ENCODE measurements at regions not wholly inside any gene's neighbourhood (a gene's known extent, or its start where the extent isn't known, plus 50 kb on each side); places are given as distances from the start of the nearest gene placed in this dataset.

DNA sequence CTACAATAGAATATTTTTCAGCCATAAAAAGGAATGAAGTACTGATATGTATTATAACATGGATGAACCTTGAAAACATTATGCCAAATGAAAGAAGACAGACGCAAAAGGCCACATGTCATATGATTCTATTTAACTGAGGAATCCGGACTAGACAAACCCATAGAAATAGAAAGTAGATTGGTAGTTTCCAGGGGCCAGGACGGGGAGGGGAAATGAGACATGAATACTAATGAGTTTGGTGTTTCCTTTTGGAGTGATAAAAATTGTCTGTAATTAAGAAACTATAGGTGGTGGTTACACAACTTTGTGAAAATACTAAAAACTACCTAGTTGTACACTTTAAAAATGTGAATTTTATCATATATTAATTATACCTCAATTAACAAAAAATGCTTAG lies 247.6 kb downstream of the BCAT1 start:
- H3K9me3 ChIP-seq (ENCODE audit: low read length), result no peaks in the 10 kb centered on the region
- H4K20me1 ChIP-seq (ENCODE audit: insufficient read depth, low read depth, low read length), result no peaks in the 10 kb centered on the region
- H3K9me2 ChIP-seq (replicated peaks; ENCODE audit: insufficient read depth, low read length), result no peaks in the 10 kb centered on the region
- no peaks in the 10 kb centered on the region for H3K36me3 ChIP-seq (ENCODE audit: insufficient read depth, low read length)
- no peak overlapping the region for H3K9ac ChIP-seq (ENCODE audit: low read length)
- no peaks in the 10 kb centered on the region for H3K27me3 ChIP-seq (ENCODE audit: low read length)
- no peak overlapping the region for H3K4me3 ChIP-seq (ENCODE audit: low read length)
- no peak overlapping the region for H3K4me2 ChIP-seq (ENCODE audit: low read depth, low read length, poor library complexity, severe bottlenecking)
- no peaks in the 10 kb centered on the region for H3K79me2 ChIP-seq (ENCODE audit: low read length)
- H3K27ac ChIP-seq (ENCODE audit: low read length), result no peak overlapping the region
- peaks cover 13% of the 10 kb centered on the region for H3K4me1 ChIP-seq (ENCODE audit: low read length)
- no peak for DNase-seq
- no peak overlapping the region for H2AFZ ChIP-seq (ENCODE audit: low read length)

DNA sequence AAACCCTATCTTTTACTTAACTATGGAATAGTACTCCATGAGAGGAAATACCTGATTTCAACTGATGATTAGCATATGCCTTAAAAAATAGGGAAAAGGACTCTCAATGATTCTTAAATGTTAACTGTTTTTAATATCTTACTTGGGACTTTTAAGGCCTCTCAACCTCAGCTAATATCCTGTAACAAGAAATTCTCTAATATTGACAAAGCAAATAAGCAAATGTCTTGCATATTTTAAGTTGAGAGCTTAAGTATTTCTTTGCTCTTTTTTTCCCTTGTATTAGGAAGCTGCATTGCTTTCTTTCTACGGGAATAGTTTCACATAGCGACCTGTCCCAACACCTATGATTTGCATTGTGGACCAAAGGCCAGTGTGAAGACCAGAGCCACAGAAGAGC lies 249.9 kb downstream of the BCAT1 start:
- H3K36me3 ChIP-seq (ENCODE audit: insufficient read depth, low read length), result no peaks in the 10 kb centered on the region
- no peaks in the 10 kb centered on the region for H3K4me1 ChIP-seq (ENCODE audit: low read length)
- no peaks in the 10 kb centered on the region for H3K27me3 ChIP-seq (ENCODE audit: low read length)
- no peak overlapping the region for H2AFZ ChIP-seq (ENCODE audit: low read length)
- no peak overlapping the region for H3K4me2 ChIP-seq (ENCODE audit: low read depth, low read length, poor library complexity, severe bottlenecking)
- no peaks in the 10 kb centered on the region for H4K20me1 ChIP-seq (ENCODE audit: insufficient read depth, low read depth, low read length)
- H3K79me2 ChIP-seq (ENCODE audit: low read length), result no peaks in the 10 kb centered on the region
- no peaks in the 10 kb centered on the region for H3K9me3 ChIP-seq (ENCODE audit: low read length)
- no peak for DNase-seq
- no peak overlapping the region for H3K9ac ChIP-seq (ENCODE audit: low read length)
- no peak overlapping the region for H3K4me3 ChIP-seq (ENCODE audit: low read length)
- H3K27ac ChIP-seq (ENCODE audit: low read length), result no peak overlapping the region
- no peaks in the 10 kb centered on the region for H3K9me2 ChIP-seq (replicated peaks; ENCODE audit: insufficient read depth, low read length)

DNA sequence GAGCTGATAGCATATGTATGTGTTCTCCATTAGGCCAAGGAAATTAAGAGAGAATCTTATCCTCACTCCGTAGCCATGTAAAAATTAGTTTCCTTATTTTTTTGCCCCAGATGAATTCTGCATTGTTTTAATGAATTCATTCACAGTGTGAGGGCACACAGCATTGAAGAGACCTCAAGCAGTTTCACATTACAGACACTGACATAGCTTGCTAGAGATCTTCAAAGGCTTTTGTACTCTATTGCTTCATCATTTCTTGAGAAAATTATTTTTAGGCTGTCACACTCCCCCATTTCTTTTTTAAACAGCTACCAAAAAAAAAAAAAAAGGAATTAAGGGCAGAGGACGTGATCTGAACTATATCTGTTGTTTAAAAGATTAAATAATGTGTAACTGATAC lies 251.1 kb downstream of the BCAT1 start:
- no peaks in the 10 kb centered on the region for H3K9me2 ChIP-seq (replicated peaks; ENCODE audit: insufficient read depth, low read length)
- H3K9me3 ChIP-seq (ENCODE audit: low read length), result no peaks in the 10 kb centered on the region
- no peak overlapping the region for H3K4me2 ChIP-seq (ENCODE audit: low read depth, low read length, poor library complexity, severe bottlenecking)
- H3K79me2 ChIP-seq (ENCODE audit: low read length), result no peaks in the 10 kb centered on the region
- no peaks in the 10 kb centered on the region for H3K27me3 ChIP-seq (ENCODE audit: low read length)
- H4K20me1 ChIP-seq (ENCODE audit: insufficient read depth, low read depth, low read length), result no peaks in the 10 kb centered on the region
- no peak overlapping the region for H3K9ac ChIP-seq (ENCODE audit: low read length)
- H2AFZ ChIP-seq (ENCODE audit: low read length), result no peak overlapping the region
- no peak overlapping the region for H3K4me3 ChIP-seq (ENCODE audit: low read length)
- DNase-seq, result no peak
- H3K36me3 ChIP-seq (ENCODE audit: insufficient read depth, low read length), result no peaks in the 10 kb centered on the region
- no peaks in the 10 kb centered on the region for H3K4me1 ChIP-seq (ENCODE audit: low read length)
- H3K27ac ChIP-seq (ENCODE audit: low read length), result no peak overlapping the region

DNA sequence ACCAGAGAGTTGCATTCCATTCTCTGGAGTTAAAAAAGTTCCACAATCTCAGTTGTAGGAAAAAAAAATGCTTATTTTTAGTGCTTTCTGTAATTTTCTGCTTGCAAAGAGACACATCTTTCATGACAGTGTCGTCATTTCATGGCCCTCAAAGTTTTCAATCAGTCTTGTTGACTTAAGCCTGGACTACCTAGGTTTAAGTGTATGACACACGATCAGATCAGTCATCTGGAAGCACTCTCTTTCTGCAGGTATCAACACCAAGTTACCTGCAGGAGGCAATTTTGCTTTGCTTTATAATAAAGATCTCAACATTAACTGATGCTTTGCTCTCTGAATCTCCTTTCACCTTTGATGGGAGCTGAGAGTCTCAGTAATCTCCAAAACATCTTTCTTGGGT lies 251.6 kb downstream of the BCAT1 start:
- H3K4me2 ChIP-seq (ENCODE audit: low read depth, low read length, poor library complexity, severe bottlenecking), result no peak overlapping the region
- H3K27ac ChIP-seq (ENCODE audit: low read length), result no peak overlapping the region
- H3K4me1 ChIP-seq (ENCODE audit: low read length), result no peaks in the 10 kb centered on the region
- H3K9me3 ChIP-seq (ENCODE audit: low read length), result no peaks in the 10 kb centered on the region
- no peaks in the 10 kb centered on the region for H3K27me3 ChIP-seq (ENCODE audit: low read length)
- no peaks in the 10 kb centered on the region for H3K36me3 ChIP-seq (ENCODE audit: insufficient read depth, low read length)
- H3K9ac ChIP-seq (ENCODE audit: low read length), result no peak overlapping the region
- no peaks in the 10 kb centered on the region for H3K9me2 ChIP-seq (replicated peaks; ENCODE audit: insufficient read depth, low read length)
- DNase-seq, result no peak
- H2AFZ ChIP-seq (ENCODE audit: low read length), result no peak overlapping the region
- H3K4me3 ChIP-seq (ENCODE audit: low read length), result no peak overlapping the region
- H3K79me2 ChIP-seq (ENCODE audit: low read length), result no peaks in the 10 kb centered on the region
- H4K20me1 ChIP-seq (ENCODE audit: insufficient read depth, low read depth, low read length), result no peaks in the 10 kb centered on the region

DNA sequence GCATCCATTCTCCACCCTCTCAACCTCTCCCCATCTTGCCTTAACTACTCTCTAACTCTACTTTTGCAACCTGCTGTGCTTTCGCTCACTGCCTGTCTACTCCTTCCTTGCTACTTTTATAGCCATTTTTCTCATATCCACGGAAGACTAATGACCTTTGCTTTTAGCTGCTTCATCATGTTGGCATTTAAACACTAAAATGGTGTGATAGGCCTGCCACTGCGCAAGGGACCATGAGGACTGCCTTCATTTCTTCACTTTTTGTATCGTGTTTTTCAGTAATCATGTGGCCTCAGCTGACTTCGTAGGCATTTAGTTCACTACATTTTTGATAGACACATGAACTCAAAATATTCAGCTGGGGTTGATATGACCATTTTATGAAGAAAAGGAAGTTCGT lies 252.1 kb downstream of the BCAT1 start:
- no peak overlapping the region for H3K9ac ChIP-seq (ENCODE audit: low read length)
- H3K36me3 ChIP-seq (ENCODE audit: insufficient read depth, low read length), result no peaks in the 10 kb centered on the region
- H3K9me2 ChIP-seq (replicated peaks; ENCODE audit: insufficient read depth, low read length), result no peaks in the 10 kb centered on the region
- H2AFZ ChIP-seq (ENCODE audit: low read length), result no peak overlapping the region
- H3K4me1 ChIP-seq (ENCODE audit: low read length), result no peaks in the 10 kb centered on the region
- H3K4me3 ChIP-seq (ENCODE audit: low read length), result no peak overlapping the region
- H4K20me1 ChIP-seq (ENCODE audit: insufficient read depth, low read depth, low read length), result no peaks in the 10 kb centered on the region
- no peaks in the 10 kb centered on the region for H3K79me2 ChIP-seq (ENCODE audit: low read length)
- H3K27me3 ChIP-seq (ENCODE audit: low read length), result no peaks in the 10 kb centered on the region
- no peaks in the 10 kb centered on the region for H3K9me3 ChIP-seq (ENCODE audit: low read length)
- H3K4me2 ChIP-seq (ENCODE audit: low read depth, low read length, poor library complexity, severe bottlenecking), result no peak overlapping the region
- no peak for DNase-seq
- H3K27ac ChIP-seq (ENCODE audit: low read length), result no peak overlapping the region

DNA sequence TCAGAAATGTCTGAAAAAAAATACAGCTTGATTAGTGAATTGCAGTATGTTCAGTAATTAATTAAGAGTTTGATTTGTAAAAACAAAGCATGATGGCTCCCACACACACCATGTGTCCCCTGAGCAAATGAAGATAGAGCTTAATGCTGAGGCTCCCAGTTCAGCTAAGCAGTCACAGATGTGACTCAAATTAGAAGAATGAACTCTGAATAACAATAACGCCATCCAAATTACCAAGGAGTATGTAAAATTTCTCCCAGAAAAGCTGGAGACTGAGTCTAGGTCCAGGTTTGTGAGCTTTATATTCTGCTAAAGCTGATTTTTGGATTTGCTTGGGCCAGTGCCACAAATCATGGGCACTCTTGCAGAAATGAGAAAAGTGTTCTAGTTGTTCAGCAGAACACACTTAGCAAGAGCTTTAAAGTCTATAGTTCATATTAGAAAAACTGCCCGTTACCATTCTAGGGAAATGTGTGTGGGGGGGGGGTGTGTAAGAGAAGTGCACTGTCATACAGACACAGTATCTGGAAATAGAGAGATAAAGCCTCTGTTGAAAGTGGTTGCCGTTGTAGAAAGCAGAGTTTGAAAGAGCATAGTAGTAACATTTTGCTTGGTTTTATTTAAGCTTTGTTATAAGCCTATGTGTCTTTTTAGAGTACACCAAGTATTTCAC lies 253.1 kb downstream of the BCAT1 start:
- no peak overlapping the region for H3K9ac ChIP-seq (ENCODE audit: low read length)
- no peaks in the 10 kb centered on the region for H3K4me1 ChIP-seq (ENCODE audit: low read length)
- H3K36me3 ChIP-seq (ENCODE audit: insufficient read depth, low read length), result no peaks in the 10 kb centered on the region
- H3K4me2 ChIP-seq (ENCODE audit: low read depth, low read length, poor library complexity, severe bottlenecking), result no peak overlapping the region
- H3K4me3 ChIP-seq (ENCODE audit: low read length), result no peak overlapping the region
- no peak overlapping the region for H2AFZ ChIP-seq (ENCODE audit: low read length)
- no peak for DNase-seq
- no peaks in the 10 kb centered on the region for H3K79me2 ChIP-seq (ENCODE audit: low read length)
- no peaks in the 10 kb centered on the region for H3K9me2 ChIP-seq (replicated peaks; ENCODE audit: insufficient read depth, low read length)
- no peaks in the 10 kb centered on the region for H3K9me3 ChIP-seq (ENCODE audit: low read length)
- H3K27me3 ChIP-seq (ENCODE audit: low read length), result no peaks in the 10 kb centered on the region
- H3K27ac ChIP-seq (ENCODE audit: low read length), result no peak overlapping the region
- H4K20me1 ChIP-seq (ENCODE audit: insufficient read depth, low read depth, low read length), result no peaks in the 10 kb centered on the region

DNA sequence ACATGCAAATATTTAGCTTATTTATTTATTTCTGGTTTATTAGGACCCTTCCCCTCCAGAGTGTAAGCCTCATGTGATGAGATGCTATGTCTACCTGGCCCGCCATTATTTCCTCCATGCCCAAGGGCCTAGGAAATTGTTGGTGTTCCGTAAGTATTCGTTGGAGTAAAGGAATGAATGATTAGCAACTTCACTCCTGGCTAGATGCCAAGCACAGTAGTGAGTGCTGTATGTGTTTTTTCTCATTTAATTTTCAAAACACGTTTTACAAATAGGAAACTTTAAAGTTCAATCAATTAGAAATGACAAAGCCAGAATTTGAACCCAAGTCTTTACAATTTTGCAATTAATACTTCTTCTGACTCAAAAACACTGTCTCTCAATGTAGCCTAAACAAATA lies 253.8 kb downstream of the BCAT1 start:
- Histone ChIP-seq H3K27me3 (ENCODE audit: low read length) (no peaks in the 10 kb centered on the region), H4K20me1 (ENCODE audit: insufficient read depth, low read depth, low read length) (no peaks in the 10 kb centered on the region), H3K27ac (ENCODE audit: low read length) (no peak overlapping the region), H3K4me1 (ENCODE audit: low read length) (no peaks in the 10 kb centered on the region), H3K9ac (ENCODE audit: low read length) (no peak overlapping the region), H3K9me3 (ENCODE audit: low read length) (no peaks in the 10 kb centered on the region), H3K4me3 (ENCODE audit: low read length) (no peak overlapping the region), H3K79me2 (ENCODE audit: low read length) (no peaks in the 10 kb centered on the region), H2AFZ (ENCODE audit: low read length) (no peak overlapping the region), H3K36me3 (ENCODE audit: insufficient read depth, low read length) (no peaks in the 10 kb centered on the region), H3K9me2 (replicated peaks; ENCODE audit: insufficient read depth, low read length) (no peaks in the 10 kb centered on the region), H3K4me2 (ENCODE audit: low read depth, low read length, poor library complexity, severe bottlenecking) (no peak overlapping the region)
- DNase-seq, result no peak

DNA sequence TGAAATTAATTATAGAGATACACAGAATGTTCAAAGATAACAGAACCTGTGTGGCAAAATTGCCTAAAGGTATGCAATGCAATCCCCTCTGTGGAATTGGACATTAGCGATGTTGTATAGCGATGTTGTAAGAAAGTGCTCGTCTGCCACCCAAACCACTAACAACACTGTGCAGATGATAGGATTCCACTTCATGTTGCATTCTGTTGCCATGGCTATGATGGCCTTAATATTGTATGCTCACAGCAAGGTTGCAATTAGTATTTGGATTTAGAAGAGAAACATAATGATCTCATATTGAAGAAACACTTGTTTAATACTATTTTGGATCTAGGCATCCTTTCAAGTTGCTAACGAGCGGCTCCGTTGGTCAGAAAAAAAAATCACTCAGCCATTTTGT lies 260.3 kb downstream of the BCAT1 start:
- no peaks in the 10 kb centered on the region for H3K36me3 ChIP-seq (ENCODE audit: insufficient read depth, low read length)
- no peak overlapping the region for H3K4me2 ChIP-seq (ENCODE audit: low read depth, low read length, poor library complexity, severe bottlenecking)
- H4K20me1 ChIP-seq (ENCODE audit: insufficient read depth, low read depth, low read length), result no peaks in the 10 kb centered on the region
- no peak overlapping the region for H3K4me3 ChIP-seq (ENCODE audit: low read length)
- no peaks in the 10 kb centered on the region for H3K27me3 ChIP-seq (ENCODE audit: low read length)
- no peak overlapping the region for H3K27ac ChIP-seq (ENCODE audit: low read length)
- H3K9me2 ChIP-seq (replicated peaks; ENCODE audit: insufficient read depth, low read length), result no peaks in the 10 kb centered on the region
- no peak overlapping the region for H2AFZ ChIP-seq (ENCODE audit: low read length)
- no peak for DNase-seq
- no peaks in the 10 kb centered on the region for H3K79me2 ChIP-seq (ENCODE audit: low read length)
- no peaks in the 10 kb centered on the region for H3K9me3 ChIP-seq (ENCODE audit: low read length)
- peaks cover 5% of the 10 kb centered on the region for H3K4me1 ChIP-seq (ENCODE audit: low read length)
- no peak overlapping the region for H3K9ac ChIP-seq (ENCODE audit: low read length)

DNA sequence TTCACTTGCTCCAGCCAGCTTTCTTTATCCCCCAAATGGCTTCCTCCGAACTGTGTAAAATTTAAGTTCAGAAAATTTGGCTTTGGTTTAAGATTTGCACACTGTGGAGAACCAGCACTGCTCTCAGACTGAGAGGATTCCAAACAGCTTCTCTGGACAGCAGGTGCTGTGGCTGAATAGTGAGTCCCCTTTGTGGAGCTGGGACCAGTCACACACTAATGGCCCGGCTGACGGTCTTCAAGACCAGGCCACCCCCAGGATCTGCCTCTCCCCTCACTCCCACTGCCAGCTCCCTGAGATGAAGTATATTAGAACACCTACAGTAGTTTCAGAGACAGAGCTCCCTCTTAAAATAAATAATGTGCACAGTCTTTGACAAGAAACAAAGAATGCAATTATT lies 267.3 kb downstream of the BCAT1 start:
- Histone ChIP-seq H3K79me2 (ENCODE audit: low read length) (no peaks in the 10 kb centered on the region), H3K4me3 (ENCODE audit: low read length) (no peak overlapping the region), H3K9me3 (ENCODE audit: low read length) (no peaks in the 10 kb centered on the region), H3K4me2 (ENCODE audit: low read depth, low read length, poor library complexity, severe bottlenecking) (no peak overlapping the region), H4K20me1 (ENCODE audit: insufficient read depth, low read depth, low read length) (no peaks in the 10 kb centered on the region), H3K36me3 (ENCODE audit: insufficient read depth, low read length) (no peaks in the 10 kb centered on the region), H3K9me2 (replicated peaks; ENCODE audit: insufficient read depth, low read length) (no peaks in the 10 kb centered on the region), H3K27ac (ENCODE audit: low read length) (no peak overlapping the region), H3K9ac (ENCODE audit: low read length) (no peak overlapping the region), H3K4me1 (ENCODE audit: low read length) (peaks cover 5% of the 10 kb centered on the region), H3K27me3 (ENCODE audit: low read length) (no peaks in the 10 kb centered on the region), H2AFZ (ENCODE audit: low read length) (no peak overlapping the region)
- no peak for DNase-seq
